ENCODE measurements at regions not wholly inside any gene's neighbourhood (a gene's known extent, or its start where the extent isn't known, plus 50 kb on each side); places are given as distances from the start of the nearest gene placed in this dataset.

- Histone ChIP-seq H3K9me3 (no peaks in the 10 kb centered on the region), H3K4me1 (peaks cover 0 to 9% (median 0%) of the 10 kb centered on the region in 9 donors), H3K4me3 (no peak overlapping the region), H3K27ac (no peak overlapping the region), H3K27me3 (peaks cover 0 to 22% (median 4%) of the 10 kb centered on the region in 7 donors), H3K36me3 (no peaks in the 10 kb centered on the region)
- ATAC-seq, result no peak
- no peak for DNase-seq
- WGBS, 2 donors, result 71 to 73% methylated on average over 3 of the region's 3 CpGs
- no peak for TF ChIP-seq CTCF (IDR thresholded peaks at IDR 0.05)
- intact Hi-C loops (cut with DNase I), result no loop called here
These were observed 64.5 kb upstream of the C10orf90 start for GRCh38 chr10:126734967-126735366.

- no peaks in the 10 kb centered on the region for H3K9me3 ChIP-seq
- WGBS, 2 donors, result 82 to 95% methylated on average over 5 of the region's 5 CpGs
- intact Hi-C loops (cut with DNase I), result no loop called here
- ATAC-seq, result no peak
- H3K27ac ChIP-seq, result no peak overlapping the region
- peaks cover 0 to 9% (median 0%) of the 10 kb centered on the region in 9 donors for H3K4me1 ChIP-seq
- no peaks in the 10 kb centered on the region for H3K36me3 ChIP-seq
- no peak for TF ChIP-seq CTCF (IDR thresholded peaks at IDR 0.05)
- H3K27me3 ChIP-seq, result peaks cover 0 to 22% (median 11%) of the 10 kb centered on the region in 7 donors
- no peak overlapping the region for H3K4me3 ChIP-seq
- no peak for DNase-seq
These were observed 65.6 kb upstream of the C10orf90 start for GRCh38 chr10:126736142-126736541.

- no peaks in the 10 kb centered on the region for H3K36me3 ChIP-seq
- 31 to 47% methylated on average over 2 of the region's 2 CpGs for WGBS, 2 donors
- H3K4me1 ChIP-seq, result peaks cover 0 to 9% (median 0%) of the 10 kb centered on the region in 9 donors
- no peak for DNase-seq
- no peak overlapping the region for H3K27ac ChIP-seq
- TF ChIP-seq CTCF (IDR thresholded peaks at IDR 0.05), result no peak
- peak in 2 of 8 donors; percentile 38 to 50 for ATAC-seq
- intact Hi-C loops (cut with DNase I), result no loop called here
- H3K4me3 ChIP-seq, result no peak overlapping the region
- peaks cover 0 to 22% (median 11%) of the 10 kb centered on the region in 7 donors for H3K27me3 ChIP-seq
- no peaks in the 10 kb centered on the region for H3K9me3 ChIP-seq
These were observed 66.2 kb upstream of the C10orf90 start for GRCh38 chr10:126736727-126737126.

- Histone ChIP-seq H3K27ac (no peak overlapping the region), H3K27me3 (peaks cover 0 to 18% (median 11%) of the 10 kb centered on the region in 7 donors), H3K4me3 (no peak overlapping the region), H3K36me3 (no peaks in the 10 kb centered on the region), H3K4me1 (no peaks in the 10 kb centered on the region), H3K9me3 (no peaks in the 10 kb centered on the region)
- DNase-seq (no peak), ATAC-seq (no peak)
- WGBS, 2 donors, result 88 to 89% methylated on average over 4 of the region's 4 CpGs
- no peak for TF ChIP-seq CTCF (IDR thresholded peaks at IDR 0.05)
- intact Hi-C loops (cut with DNase I), result no loop called here
These were observed 67.5 kb upstream of the C10orf90 start for GRCh38 chr10:126738001-126738400.
